ENCODE measurements at regions not wholly inside any gene's neighbourhood (a gene's known extent, or its start where the extent isn't known, plus 50 kb on each side); places are given as distances from the start of the nearest gene placed in this dataset.

GRCh38 chr10:21308018-21308417, 217.5 kb downstream of the SKIDA1 start (continued):
- no peak for TF ChIP-seq SUPT20H (IDR thresholded peaks at IDR 0.05; ENCODE audit: borderline replicate concordance, control insufficient read depth, low read depth, low read length)
- TF ChIP-seq IKZF2 (IDR thresholded peaks at IDR 0.05), result no peak
- TF ChIP-seq RBBP5 (conservative IDR thresholded peaks at IDR 0.05), result no peak

GRCh38 chr10:21304608-21305007, 220.9 kb downstream of the SKIDA1 start:
- 75% methylated on average over 2 of the region's 2 CpGs for WGBS (ENCODE audit: insufficient coverage, insufficient replicate concordance, low lambda C conversion rate, missing lambda C conversion rate)
- no peaks in the 10 kb centered on the region for H3K27me3 ChIP-seq (replicated peaks in 1 of 2; ENCODE audit: control insufficient read depth in 2 of 2, insufficient read depth in 2 of 2, low read length in 1 of 2)
- FAIRE-seq (no peak), ATAC-seq (no peak), DNase-seq (ENCODE audit: low read depth, low spot score) (no peak)
- no peak overlapping the region for H3K9ac ChIP-seq (ENCODE audit: control insufficient read depth, insufficient read depth, low read length)
- H3K27ac ChIP-seq (ENCODE audit: control insufficient read depth, insufficient read depth), result no peak overlapping the region
- H4K20me1 ChIP-seq (ENCODE audit: control insufficient read depth, insufficient read depth), result no peaks in the 10 kb centered on the region
- no peaks in the 10 kb centered on the region for H3K4me1 ChIP-seq (ENCODE audit: control insufficient read depth, insufficient read depth, low read length)
- H2AFZ ChIP-seq (ENCODE audit: control insufficient read depth, low read depth, low read length), result no peak overlapping the region
- TF ChIP-seq SUZ12 (IDR thresholded peaks at IDR 0.05; ENCODE audit: unreplicated experiment), result no peak
- no peak for TF ChIP-seq RUNX3 (IDR thresholded peaks at IDR 0.05; ENCODE audit: low read length)
- no peak for TF ChIP-seq MEF2A (IDR thresholded peaks at IDR 0.05; ENCODE audit: insufficient read depth, low read depth, low read length)
- no peak for TF ChIP-seq YBX1 (IDR thresholded peaks at IDR 0.05)
- TF ChIP-seq EGR1 (IDR thresholded peaks at IDR 0.05; ENCODE audit: borderline replicate concordance in 1 of 2, low read depth in 2 of 2, low read length in 2 of 2), result no peak
- TF ChIP-seq FOS (IDR thresholded peaks at IDR 0.05; ENCODE audit: borderline replicate concordance, extremely low read depth, insufficient read length), result no peak
- no peak for TF ChIP-seq BCLAF1 (IDR thresholded peaks at IDR 0.05)
- no peak for TF ChIP-seq MTA2 (IDR thresholded peaks at IDR 0.05; ENCODE audit: low read depth)
- TF ChIP-seq BCL11A (IDR thresholded peaks at IDR 0.05; ENCODE audit: low read depth, low read length), result no peak
- TF ChIP-seq PAX8 (IDR thresholded peaks at IDR 0.05), result no peak
- no peak for TF ChIP-seq MXI1 (IDR thresholded peaks at IDR 0.05; ENCODE audit: low read depth, low read length)
- no peak overlapping the region for H3K4me2 ChIP-seq (ENCODE audit: control insufficient read depth, insufficient read depth)
- intact Hi-C loops (cut with micrococcal nuclease; ENCODE audit: unreplicated experiment), result no loop called here
- ChIA-PET RAD21 (ENCODE audit: unreplicated experiment) (no interaction called here), CTCF (no interaction called here), POLR2A (no interaction called here), SMC1A (ENCODE audit: uncharacterized antibody, unreplicated experiment) (no interaction called here)
- H3K79me2 ChIP-seq (ENCODE audit: control insufficient read depth, insufficient read depth, low read length), result no peaks in the 10 kb centered on the region
- no peak overlapping the region for H3K4me3 ChIP-seq
- in situ Hi-C loops (cut with MboI), result no loop called here
- H3K9me3 ChIP-seq (replicated peaks; ENCODE audit: control insufficient read depth, insufficient read depth, low read length), result no peaks in the 10 kb centered on the region
- no peaks in the 10 kb centered on the region for H3K36me3 ChIP-seq (ENCODE audit: control insufficient read depth in 2 of 2, insufficient read depth in 2 of 2, low read length in 1 of 2)
- BruUV-seq (replicated peaks), result no TSS peak
